Omental fat pad (tissue), 3 donors: ENCODE measurements at regions not wholly inside any gene's neighbourhood (a gene's known extent, or its start where the extent isn't known, plus 50 kb on each side); places are given as distances from the start of the nearest gene placed in this dataset.

ENCODE experiments used
- ATAC-seq: fragments of 150-250 bp; one replicate; pipeline ENCODE4 v1.9.1; 2016; ENCODE audit warnings: mild to moderate bottlenecking, moderate library complexity; ENCODE audit not compliant: low FRiP score
- DNase-seq: peaks from one replicate; pipeline ENCODE4 v3.0.0-alpha.2; 2019; ENCODE audit warnings: low spot score
- CTCF ChIP-seq, 3 donors: fragments of 450-650 bp; IDR thresholded peaks; one replicate each; pipeline ENCODE4 v1.5.1; 2016 to 2017; ENCODE audit warnings: antibody characterized with exemption in 3 of 3, mild to moderate bottlenecking in 3 of 3, moderate library complexity in 2 of 3

- TF ChIP-seq CTCF (IDR thresholded peaks at IDR 0.05) = no peak
- DNase-seq (no peak), ATAC-seq (no peak)
Measured at GRCh38 chr16:86201746-86202145, 302.8 kb downstream of the IRF8 start.

GRCh38 chr16:86202267-86202666 lies 303.3 kb downstream of the IRF8 start:
- ATAC-seq = no peak

GRCh38 chr16:86202760-86203426 lies 303.9 kb downstream of the IRF8 start:
- TF ChIP-seq CTCF (IDR thresholded peaks at IDR 0.05) = no peak
- DNase-seq (no peak), ATAC-seq (no peak)

More at GRCh38 chr16:86202267-86202666, 303.3 kb downstream of the IRF8 start:
- no peak for TF ChIP-seq CTCF (IDR thresholded peaks at IDR 0.05)
- DNase-seq = no peak

- DNase-seq = no peak
- ATAC-seq = no peak
- TF ChIP-seq CTCF (IDR thresholded peaks at IDR 0.05) = no peak
Measured at GRCh38 chr16:86203557-86204275, 304.8 kb downstream of the IRF8 start.

GRCh38 chr16:86205521-86206245 lies 304.6 kb upstream of the FOXF1 start:
- ATAC-seq (no peak), DNase-seq (no peak)
- TF ChIP-seq CTCF (IDR thresholded peaks at IDR 0.05) = no peak

- no peak for TF ChIP-seq CTCF (IDR thresholded peaks at IDR 0.05)
- ATAC-seq = no peak
- no peak for DNase-seq
Measured at GRCh38 chr16:86207350-86207749, 303.0 kb upstream of the FOXF1 start.
